ENCODE measurements at regions not wholly inside any gene's neighbourhood (a gene's known extent, or its start where the extent isn't known, plus 50 kb on each side); places are given as distances from the start of the nearest gene placed in this dataset.

DNA sequence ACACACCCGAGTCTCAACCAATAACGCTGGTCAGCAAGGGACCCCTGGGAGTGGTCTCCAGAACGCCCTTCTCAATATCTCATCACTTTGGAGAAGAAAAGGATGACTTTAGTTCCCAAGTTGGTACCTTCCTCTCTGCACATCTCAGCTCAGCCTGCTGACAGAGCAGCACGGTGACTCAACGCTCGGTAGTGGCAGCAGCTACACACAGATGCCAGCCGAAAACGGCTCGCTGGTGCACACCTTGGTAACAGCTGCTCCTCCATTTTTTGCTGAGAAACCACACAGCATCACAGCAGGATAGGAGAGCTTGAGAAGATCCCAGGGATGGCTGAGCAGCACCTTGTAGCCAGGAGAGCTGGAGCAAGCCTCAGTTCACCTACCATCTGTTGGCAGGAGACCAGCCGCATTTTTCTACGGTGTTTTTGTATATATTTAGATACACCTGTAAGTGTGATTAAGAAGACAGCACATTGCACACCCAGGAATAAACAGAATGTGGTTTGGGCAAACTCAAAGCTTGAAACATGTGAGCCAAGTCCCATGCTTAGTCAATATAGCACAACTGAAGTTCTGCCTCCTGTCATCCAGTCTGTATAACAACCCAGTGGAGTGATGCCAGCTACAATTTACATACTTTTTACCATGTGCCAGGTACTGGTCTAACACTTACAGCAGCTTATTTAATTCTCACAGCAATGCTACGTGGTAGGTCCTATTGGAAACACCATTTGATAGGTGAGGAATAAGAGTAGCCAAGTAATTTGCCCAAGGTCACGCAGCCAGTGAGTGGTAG is 83.8 kb upstream of the ERCC4 start:
- TF ChIP-seq, protein P1, sequence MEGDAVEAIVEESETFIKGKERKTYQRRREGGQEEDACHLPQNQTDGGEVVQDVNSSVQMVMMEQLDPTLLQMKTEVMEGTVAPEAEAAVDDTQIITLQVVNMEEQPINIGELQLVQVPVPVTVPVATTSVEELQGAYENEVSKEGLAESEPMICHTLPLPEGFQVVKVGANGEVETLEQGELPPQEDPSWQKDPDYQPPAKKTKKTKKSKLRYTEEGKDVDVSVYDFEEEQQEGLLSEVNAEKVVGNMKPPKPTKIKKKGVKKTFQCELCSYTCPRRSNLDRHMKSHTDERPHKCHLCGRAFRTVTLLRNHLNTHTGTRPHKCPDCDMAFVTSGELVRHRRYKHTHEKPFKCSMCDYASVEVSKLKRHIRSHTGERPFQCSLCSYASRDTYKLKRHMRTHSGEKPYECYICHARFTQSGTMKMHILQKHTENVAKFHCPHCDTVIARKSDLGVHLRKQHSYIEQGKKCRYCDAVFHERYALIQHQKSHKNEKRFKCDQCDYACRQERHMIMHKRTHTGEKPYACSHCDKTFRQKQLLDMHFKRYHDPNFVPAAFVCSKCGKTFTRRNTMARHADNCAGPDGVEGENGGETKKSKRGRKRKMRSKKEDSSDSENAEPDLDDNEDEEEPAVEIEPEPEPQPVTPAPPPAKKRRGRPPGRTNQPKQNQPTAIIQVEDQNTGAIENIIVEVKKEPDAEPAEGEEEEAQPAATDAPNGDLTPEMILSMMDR (IDR thresholded peaks at IDR 0.05): no peak

DNA sequence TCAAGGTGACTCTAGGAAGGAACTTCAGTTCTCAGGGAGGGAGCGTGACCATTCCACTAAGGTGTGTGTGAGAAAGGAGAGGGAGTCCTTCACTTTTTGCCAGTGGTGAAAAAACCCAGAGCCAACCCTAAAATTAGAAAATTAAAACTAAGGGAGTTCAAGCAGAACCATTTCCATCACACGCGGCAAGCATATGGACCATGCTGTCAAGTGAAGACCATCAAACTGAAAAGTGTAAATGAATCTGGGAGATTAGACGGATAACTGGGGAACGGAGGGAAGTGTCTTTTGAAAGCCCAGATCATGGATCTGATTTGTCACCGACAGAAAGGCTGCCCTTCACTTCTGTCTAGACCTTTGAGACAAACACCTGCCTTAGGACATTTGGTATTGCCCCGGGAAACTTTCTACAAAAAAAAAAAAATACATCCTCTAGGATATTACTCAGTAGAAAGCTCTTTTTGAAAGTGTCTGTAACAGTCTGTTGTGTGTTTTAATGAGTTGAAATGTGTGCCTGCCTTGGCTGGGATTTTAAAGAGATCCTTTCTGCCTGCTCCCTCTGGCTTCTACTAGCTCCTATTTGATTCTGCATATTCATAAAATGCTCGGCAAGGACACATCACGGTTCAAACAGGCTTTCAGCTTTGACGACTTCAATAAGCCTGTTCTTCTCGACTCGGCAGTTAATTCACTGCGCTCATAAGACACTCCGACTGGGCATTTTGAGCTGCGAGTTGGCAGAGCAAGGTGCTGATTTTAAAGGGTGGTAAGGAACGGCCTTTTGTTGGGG is 81.4 kb upstream of the ERCC4 start:
- TF ChIP-seq, protein P1 (IDR thresholded peaks at IDR 0.05): no peak

DNA sequence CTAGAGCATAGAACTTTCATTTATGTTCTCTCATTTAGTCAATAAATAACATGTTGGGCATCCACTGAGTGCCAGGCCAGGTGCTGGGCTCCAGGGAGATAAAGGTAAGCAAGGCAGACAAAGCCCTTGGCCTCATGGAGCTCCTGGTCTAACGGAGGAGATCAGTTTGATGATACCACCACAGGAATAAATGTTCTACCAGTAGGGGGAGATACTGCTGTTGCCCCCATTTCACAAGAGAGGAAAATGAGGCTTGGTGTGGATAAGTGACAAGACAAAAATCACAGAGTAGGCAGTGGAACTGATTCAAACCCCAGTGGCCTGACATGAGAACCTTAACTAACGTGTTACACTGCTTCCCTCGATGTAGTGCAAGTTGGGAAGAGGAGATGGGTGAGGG is 80.4 kb upstream of the ERCC4 start:
- TF ChIP-seq, protein P1 (IDR thresholded peaks at IDR 0.05): no peak

DNA sequence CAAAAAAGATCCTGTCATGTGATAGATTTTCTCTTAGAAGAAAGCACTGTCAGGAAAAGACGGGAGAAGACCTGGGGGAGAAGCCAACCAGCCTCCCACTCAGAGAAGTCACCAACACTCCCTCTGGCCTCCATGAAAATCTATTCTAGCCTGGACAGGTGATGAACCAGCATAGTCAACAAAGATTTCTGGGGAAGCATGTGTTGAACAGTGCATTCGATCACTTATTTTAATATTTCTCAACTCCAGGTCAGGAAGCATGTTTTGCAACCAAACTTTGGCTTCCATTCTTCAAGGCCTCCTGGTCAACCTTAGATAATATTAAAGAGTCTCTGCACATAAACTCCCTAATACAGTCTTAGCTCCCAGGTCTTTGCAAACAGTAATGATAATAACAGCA is 74.7 kb upstream of the ERCC4 start:
- TF ChIP-seq, protein P1 (IDR thresholded peaks at IDR 0.05): no peak

DNA sequence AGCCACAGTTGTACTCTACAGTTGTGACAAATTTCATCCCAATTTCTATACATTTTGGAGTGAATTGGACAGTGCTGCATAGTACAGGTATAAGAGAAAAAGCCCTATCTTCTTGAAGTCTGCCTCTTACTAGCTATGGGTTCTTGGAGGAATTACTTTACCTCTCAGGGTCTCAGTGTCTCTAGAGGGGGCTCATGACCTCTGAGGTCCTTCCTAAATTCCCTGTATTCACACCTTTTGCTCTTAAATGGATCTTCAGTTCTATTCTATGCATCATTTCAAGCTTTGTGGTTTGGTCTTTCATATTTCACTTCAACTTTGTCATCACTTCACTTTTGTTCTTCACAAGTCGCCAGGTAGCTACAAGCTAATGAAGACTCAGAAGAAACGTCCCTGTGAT is 71.2 kb upstream of the ERCC4 start:
- TF ChIP-seq, protein P1 (IDR thresholded peaks at IDR 0.05): no peak

DNA sequence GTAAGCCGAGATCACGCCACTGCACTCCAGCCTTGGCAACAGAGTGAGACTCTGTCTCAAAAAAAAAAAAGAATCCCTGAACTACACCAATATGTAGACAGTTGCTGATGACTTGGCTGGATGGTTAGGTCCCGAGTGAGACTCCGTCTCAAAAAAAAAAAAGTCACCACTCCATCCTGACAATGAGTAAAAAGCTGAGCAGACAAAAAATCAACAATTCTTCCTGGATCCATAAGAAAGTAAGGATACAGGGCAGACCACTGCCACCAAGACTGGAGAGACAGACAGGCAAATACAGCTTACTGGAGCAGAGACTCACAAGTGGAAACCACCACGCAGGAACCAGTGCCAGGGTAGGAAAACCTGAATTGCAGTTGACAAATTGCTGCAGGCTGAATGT is 67.1 kb upstream of the ERCC4 start:
- TF ChIP-seq, protein P1 (IDR thresholded peaks at IDR 0.05): no peak

DNA sequence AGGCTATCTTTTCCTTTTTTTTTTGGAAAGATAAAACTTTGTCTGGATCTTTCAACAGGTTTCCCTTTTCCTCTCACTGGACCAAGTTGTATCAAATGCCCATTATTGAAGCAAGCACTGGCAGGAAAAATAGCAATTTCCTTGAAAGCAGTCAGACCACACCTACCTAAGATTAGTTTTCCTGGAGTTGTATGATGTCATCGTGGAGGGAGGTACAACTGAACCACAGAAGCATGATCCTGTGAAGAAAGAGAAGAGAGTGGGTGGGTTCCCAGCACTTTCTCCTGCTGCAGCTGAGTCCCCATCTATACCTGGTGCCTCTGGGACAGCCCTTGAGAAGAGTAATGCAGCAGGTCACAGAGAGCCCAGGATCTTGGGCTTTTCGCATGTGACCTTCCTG is 63.6 kb upstream of the ERCC4 start:
- TF ChIP-seq, protein P1 (IDR thresholded peaks at IDR 0.05): no peak

Measured in LNCAP (cell line).